T-cell (primary cell): ENCODE measurements at regions not wholly inside any gene's neighbourhood (a gene's known extent, or its start where the extent isn't known, plus 50 kb on each side); places are given as distances from the start of the nearest gene placed in this dataset.

Source experiments
- ATAC-seq, 4 experiments: fragments of 200-7000 bp in 3 of 4; fragments of 150-1000 bp in 1 of 4; cut with Tn5 transposase; replicated peaks in 1 of 4; 1 replicate in 3 of 4; 2 replicates in 1 of 4; pipeline ENCODE4 v1.10.0; 2021; ENCODE audit warnings: moderate library complexity in 3 of 4, mild to moderate bottlenecking in 2 of 4, moderate number of reproducible peaks in 1 of 4
- CTCF ChIA-PET, 2 donors: fragments of 300-600 bp; sonication (Branson Sonifier 250); formaldehyde crosslinking; loops; one replicate each; lab custom pipeline; 2022; ENCODE audit warnings: antibody characterized with exemption in 2 of 2; lab: Charles Lee
- POLR2A ChIA-PET, 2 donors: fragments of 300-600 bp; sonication (Branson Sonifier 250); formaldehyde crosslinking; loops; one replicate each; lab custom pipeline; 2022; ENCODE audit warnings: antibody characterized with exemption in 2 of 2; lab: Charles Lee
- DNase-seq, 35 experiments: peaks; one replicate each; pipeline versions ENCODE4 v3.0.0 to v3.0.0-alpha.2; 2013 to 2023
- H3K27ac ChIP-seq: one replicate; pipeline ENCODE4 v1.5.1; 2013; ENCODE audit warnings: low read length
- H3K27me3 ChIP-seq, 2 experiments: replicated peaks in 1 of 2; 1 replicate in 1 of 2; 2 replicates in 1 of 2; pipeline versions ENCODE4 v1.6.1 to v1.7.0; 2013; ENCODE audit warnings: low read length in 1 of 2, mixed read lengths in 1 of 2; ENCODE audit not compliant: control insufficient read depth in 2 of 2, insufficient read depth in 2 of 2; ENCODE audit errors: extremely low read depth in 1 of 2
- H3K36me3 ChIP-seq, 2 donors: 1 replicate in 1 of 2; 2 replicates in 1 of 2; pipeline versions ENCODE4 v1.6.1 to v1.7.0; 2013; ENCODE audit warnings: low read length in 1 of 2; ENCODE audit not compliant: control insufficient read depth in 2 of 2, insufficient read depth in 1 of 2; ENCODE audit errors: extremely low read depth in 1 of 2
- H3K4me1 ChIP-seq, 2 experiments: 1 replicate in 1 of 2; 2 replicates in 1 of 2; pipeline versions ENCODE4 v1.6.1 to v1.7.0; 2013; ENCODE audit warnings: low read length in 2 of 2, mixed read lengths in 1 of 2; ENCODE audit not compliant: insufficient read depth in 2 of 2, control insufficient read depth in 1 of 2; ENCODE audit errors: extremely low read depth in 1 of 2
- H3K4me3 ChIP-seq, 2 donors: 1 replicate in 1 of 2; 2 replicates in 1 of 2; pipeline versions ENCODE4 v1.5.1 to v1.7.0; 2013; ENCODE audit warnings: mild to moderate bottlenecking in 2 of 2, low read length in 1 of 2, moderate library complexity in 1 of 2; ENCODE audit not compliant: control insufficient read depth in 1 of 2; ENCODE audit errors: extremely low read depth in 1 of 2
- H3K9me3 ChIP-seq: 2 replicates; pipeline ENCODE4 v1.7.0; 2013
- H3K27ac Mint-ChIP-seq, 2 donors: one replicate each; pipeline ENCODE4 v1.8.0; 2020 to 2021; ENCODE audit warnings: mild to moderate bottlenecking in 2 of 2, mixed read lengths in 2 of 2
- H3K27me3 Mint-ChIP-seq, 2 donors: one replicate each; pipeline ENCODE4 v1.8.0; 2021 to 2022; ENCODE audit warnings: mixed read lengths in 2 of 2
- H3K36me3 Mint-ChIP-seq: one replicate; pipeline ENCODE4 v1.8.0; 2021; ENCODE audit warnings: mixed read lengths
- H3K4me1 Mint-ChIP-seq, 3 donors: one replicate each; pipeline ENCODE4 v1.8.0; 2020 to 2022; ENCODE audit warnings: mixed read lengths in 3 of 3, mild to moderate bottlenecking in 1 of 3
- H3K4me3 Mint-ChIP-seq, 3 donors: one replicate each; pipeline ENCODE4 v1.8.0; 2020 to 2022; ENCODE audit warnings: mild to moderate bottlenecking in 3 of 3, mixed read lengths in 3 of 3, moderate library complexity in 3 of 3
- H3K9me3 Mint-ChIP-seq, 3 donors: one replicate each; pipeline ENCODE4 v1.8.0; 2020 to 2022; ENCODE audit warnings: mixed read lengths in 3 of 3
- WGBS: methylation state at CpG from one replicate; pipeline ENCODE4 v1.1.5; 2013; ENCODE audit warnings: missing lambda C conversion rate; ENCODE audit not compliant: insufficient coverage; 5-methylcytosine and 5-hydroxymethylcytosine counted together

GRCh38 chr16:85278839-85279238, 166.6 kb upstream of the CIBAR2 start:
- WGBS, result 79% methylated on average over 4 of the region's 11 CpGs
- Mint-ChIP-seq H3K27me3 (no peaks in the 10 kb centered on the region), H3K4me1 (no peaks in the 10 kb centered on the region), H3K36me3 (no peaks in the 10 kb centered on the region), H3K9me3 (no peaks in the 10 kb centered on the region), H3K4me3 (no peak overlapping the region), H3K27ac (no peak overlapping the region)
- H3K9me3 ChIP-seq, result no peaks in the 10 kb centered on the region
- DNase-seq, result no peak
- no peak overlapping the region for H3K4me3 ChIP-seq
- ATAC-seq, result no peak
- no peak overlapping the region for H3K27ac ChIP-seq
- peaks cover 0 to 3% of the 10 kb centered on the region in 2 experiments for H3K4me1 ChIP-seq
- H3K27me3 ChIP-seq, result peaks cover 0 to 21% of the 10 kb centered on the region in 2 experiments
- CTCF ChIA-PET, result no interaction called here
- H3K36me3 ChIP-seq, result no peaks in the 10 kb centered on the region
- POLR2A ChIA-PET, result no interaction called here

- CTCF ChIA-PET, result no interaction called here
- Mint-ChIP-seq H3K4me3 (no peak overlapping the region), H3K27ac (no peak overlapping the region), H3K36me3 (no peaks in the 10 kb centered on the region), H3K27me3 (peaks cover 0 to 2% of the 10 kb centered on the region in 2 donors), H3K4me1 (no peaks in the 10 kb centered on the region), H3K9me3 (no peaks in the 10 kb centered on the region)
- Histone ChIP-seq H3K27me3 (peaks cover 0 to 19% of the 10 kb centered on the region in 2 experiments), H3K9me3 (no peaks in the 10 kb centered on the region), H3K4me1 (peaks cover 0 to 3% of the 10 kb centered on the region in 2 experiments), H3K27ac (no peak overlapping the region), H3K4me3 (no peak overlapping the region), H3K36me3 (no peaks in the 10 kb centered on the region)
- POLR2A ChIA-PET, result no interaction called here
- ATAC-seq (no peak), DNase-seq (no peak)
- WGBS, result 89% methylated on average over 1 of the region's 4 CpGs
Measured at GRCh38 chr16:85279402-85279801, 167.1 kb upstream of the CIBAR2 start.

GRCh38 chr16:85279825-85280545, 167.7 kb upstream of the CIBAR2 start:
- Histone ChIP-seq H3K36me3 (no peaks in the 10 kb centered on the region), H3K4me3 (no peak overlapping the region), H3K27ac (no peak overlapping the region), H3K27me3 (peaks cover 0 to 13% of the 10 kb centered on the region in 2 experiments), H3K9me3 (no peaks in the 10 kb centered on the region), H3K4me1 (peaks cover 0 to 3% of the 10 kb centered on the region in 2 experiments)
- ATAC-seq, result no peak
- CTCF ChIA-PET, result interaction anchor here in 1 of 2 donors (0.6 kb wide), 1 partner anchor 76 kb away, joined by 3 read pairs; no protein-coding TSS in a partner anchor
- Mint-ChIP-seq H3K9me3 (no peaks in the 10 kb centered on the region), H3K4me3 (no peak overlapping the region), H3K27ac (no peak overlapping the region), H3K27me3 (peaks cover 0 to 2% of the 10 kb centered on the region in 2 donors), H3K36me3 (no peaks in the 10 kb centered on the region), H3K4me1 (no peaks in the 10 kb centered on the region)
- POLR2A ChIA-PET, result interaction anchor here in 1 of 2 donors (0.5 to 0.7 kb wide), 2 partner anchors 15 to 449 kb away, joined by 3 read pairs; no protein-coding TSS in a partner anchor
- DNase-seq, result no peak
- 91% methylated on average over 14 of the region's 21 CpGs for WGBS

GRCh38 chr16:85281181-85281580, 168.9 kb upstream of the CIBAR2 start:
- Histone ChIP-seq H3K4me1 (no peaks in the 10 kb centered on the region), H3K36me3 (no peaks in the 10 kb centered on the region), H3K27ac (no peak overlapping the region), H3K27me3 (peaks cover 0 to 6% of the 10 kb centered on the region in 2 experiments), H3K9me3 (no peaks in the 10 kb centered on the region), H3K4me3 (no peak overlapping the region)
- POLR2A ChIA-PET, result no interaction called here
- DNase-seq (no peak), ATAC-seq (no peak)
- CTCF ChIA-PET, result no interaction called here
- Mint-ChIP-seq H3K9me3 (no peaks in the 10 kb centered on the region), H3K4me3 (no peak overlapping the region), H3K27me3 (peaks cover 0 to 2% of the 10 kb centered on the region in 2 donors), H3K4me1 (no peaks in the 10 kb centered on the region), H3K36me3 (no peaks in the 10 kb centered on the region), H3K27ac (no peak overlapping the region)
- WGBS, result 94% methylated on average over 5 of the region's 9 CpGs

GRCh38 chr16:85282842-85283241, 170.6 kb upstream of the CIBAR2 start:
- POLR2A ChIA-PET, result no interaction called here
- H3K9me3 Mint-ChIP-seq, result no peaks in the 10 kb centered on the region
- CTCF ChIA-PET, result no interaction called here

GRCh38 chr16:85283305-85284050, 171.2 kb upstream of the CIBAR2 start:
- H3K4me3 Mint-ChIP-seq, result no peak overlapping the region
- Histone ChIP-seq H3K36me3 (no peaks in the 10 kb centered on the region), H3K27me3 (peaks cover 0 to 6% of the 10 kb centered on the region in 2 experiments), H3K4me3 (no peak overlapping the region), H3K9me3 (no peaks in the 10 kb centered on the region), H3K27ac (no peak overlapping the region), H3K4me1 (no peaks in the 10 kb centered on the region)
- no peaks in the 10 kb centered on the region for H3K9me3 Mint-ChIP-seq
- peaks cover 0 to 2% of the 10 kb centered on the region in 2 donors for H3K27me3 Mint-ChIP-seq
- ChIA-PET CTCF (no interaction called here), POLR2A (no interaction called here)
- WGBS, result 81% methylated on average over 12 of the region's 22 CpGs
- ATAC-seq, result no peak
- H3K4me1 Mint-ChIP-seq, result no peaks in the 10 kb centered on the region
- H3K36me3 Mint-ChIP-seq, result no peaks in the 10 kb centered on the region
- DNase-seq, result no peak
- no peak overlapping the region for H3K27ac Mint-ChIP-seq

More at GRCh38 chr16:85282842-85283241, 170.6 kb upstream of the CIBAR2 start:
- Histone ChIP-seq H3K4me3 (no peak overlapping the region), H3K4me1 (no peaks in the 10 kb centered on the region), H3K27ac (no peak overlapping the region), H3K27me3 (peaks cover 0 to 6% of the 10 kb centered on the region in 2 experiments), H3K9me3 (no peaks in the 10 kb centered on the region), H3K36me3 (no peaks in the 10 kb centered on the region)
- H3K4me1 Mint-ChIP-seq, result no peaks in the 10 kb centered on the region
- peaks cover 0 to 2% of the 10 kb centered on the region in 2 donors for H3K27me3 Mint-ChIP-seq
- DNase-seq (no peak), ATAC-seq (no peak)
- H3K27ac Mint-ChIP-seq, result no peak overlapping the region
- 77% methylated on average over 8 of the region's 8 CpGs for WGBS
- H3K4me3 Mint-ChIP-seq, result no peak overlapping the region
- H3K36me3 Mint-ChIP-seq, result no peaks in the 10 kb centered on the region
